ENCODE measurements at regions not wholly inside any gene's neighbourhood (a gene's known extent, or its start where the extent isn't known, plus 50 kb on each side); places are given as distances from the start of the nearest gene placed in this dataset.

DNA sequence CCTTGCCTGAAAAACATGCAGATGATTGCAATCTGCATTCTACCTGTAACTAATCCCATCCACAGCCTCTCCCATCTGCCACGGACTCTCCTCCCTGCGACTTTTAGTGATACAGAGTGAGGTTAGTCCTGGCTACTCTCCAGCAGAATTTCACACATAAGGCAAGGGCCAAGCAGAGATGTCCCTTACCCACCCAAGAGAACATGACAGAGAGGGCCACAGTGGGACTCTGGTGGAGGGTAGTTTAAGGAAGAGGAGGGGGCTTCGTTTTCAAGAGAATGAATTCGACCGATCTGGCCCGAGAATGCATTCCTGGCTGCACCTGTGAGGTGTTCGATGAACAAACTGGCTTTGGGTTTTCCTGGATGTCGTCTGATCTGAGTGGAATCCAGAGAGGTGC lies 87.5 kb upstream of the SIM2 start:
- TF ChIP-seq POLR2A (IDR thresholded peaks at IDR 0.05), result no peak
- TF ChIP-seq, protein P1, sequence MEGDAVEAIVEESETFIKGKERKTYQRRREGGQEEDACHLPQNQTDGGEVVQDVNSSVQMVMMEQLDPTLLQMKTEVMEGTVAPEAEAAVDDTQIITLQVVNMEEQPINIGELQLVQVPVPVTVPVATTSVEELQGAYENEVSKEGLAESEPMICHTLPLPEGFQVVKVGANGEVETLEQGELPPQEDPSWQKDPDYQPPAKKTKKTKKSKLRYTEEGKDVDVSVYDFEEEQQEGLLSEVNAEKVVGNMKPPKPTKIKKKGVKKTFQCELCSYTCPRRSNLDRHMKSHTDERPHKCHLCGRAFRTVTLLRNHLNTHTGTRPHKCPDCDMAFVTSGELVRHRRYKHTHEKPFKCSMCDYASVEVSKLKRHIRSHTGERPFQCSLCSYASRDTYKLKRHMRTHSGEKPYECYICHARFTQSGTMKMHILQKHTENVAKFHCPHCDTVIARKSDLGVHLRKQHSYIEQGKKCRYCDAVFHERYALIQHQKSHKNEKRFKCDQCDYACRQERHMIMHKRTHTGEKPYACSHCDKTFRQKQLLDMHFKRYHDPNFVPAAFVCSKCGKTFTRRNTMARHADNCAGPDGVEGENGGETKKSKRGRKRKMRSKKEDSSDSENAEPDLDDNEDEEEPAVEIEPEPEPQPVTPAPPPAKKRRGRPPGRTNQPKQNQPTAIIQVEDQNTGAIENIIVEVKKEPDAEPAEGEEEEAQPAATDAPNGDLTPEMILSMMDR (IDR thresholded peaks at IDR 0.05), result no peak
- TF ChIP-seq POLR2AphosphoS5 (IDR thresholded peaks at IDR 0.05), result no peak

All from prostate gland (tissue), 2 donors.